ENCODE measurements at regions not wholly inside any gene's neighbourhood (a gene's known extent, or its start where the extent isn't known, plus 50 kb on each side); places are given as distances from the start of the nearest gene placed in this dataset.
"Not testable (repeated sequence)": the region's sequence is repeated elsewhere in the genome, so short reads cannot be mapped to it uniquely, and the experiment has no call there.

GRCh38 chr9:78383130-78383529 is 86.2 kb downstream of the PSAT1 start:
- no peak for DNase-seq (ENCODE audit: low read depth in 2 of 2, low spot score in 1 of 2)

GRCh38 chr9:78386348-78386747 is 89.4 kb downstream of the PSAT1 start:
- no peak for DNase-seq (ENCODE audit: low read depth in 2 of 2, low spot score in 1 of 2)

- DNase-seq (ENCODE audit: low read depth in 2 of 2, low spot score in 1 of 2) = no peak
Observed at GRCh38 chr9:78386773-78387172, 89.8 kb downstream of the PSAT1 start.

- DNase-seq (ENCODE audit: low read depth in 2 of 2, low spot score in 1 of 2) = no peak
Observed at GRCh38 chr9:78393340-78393739, 96.4 kb downstream of the PSAT1 start.

- no peak for DNase-seq (ENCODE audit: low read depth in 2 of 2, low spot score in 1 of 2)
Observed at GRCh38 chr9:78393932-78394331, 97.0 kb downstream of the PSAT1 start.

GRCh38 chr9:78396087-78396486 is 99.2 kb downstream of the PSAT1 start:
- no peak for DNase-seq (ENCODE audit: low read depth in 2 of 2, low spot score in 1 of 2)

- no peak for DNase-seq (ENCODE audit: low read depth in 2 of 2, low spot score in 1 of 2)
Observed at GRCh38 chr9:78397045-78397444, 100.1 kb downstream of the PSAT1 start.

- no peak for DNase-seq (ENCODE audit: low read depth in 2 of 2, low spot score in 1 of 2)
Observed at GRCh38 chr9:78397454-78397853, 100.5 kb downstream of the PSAT1 start.

GRCh38 chr9:78399153-78399552 is 102.2 kb downstream of the PSAT1 start:
- DNase-seq (ENCODE audit: low read depth in 2 of 2, low spot score in 1 of 2) = no peak

GRCh38 chr9:78400496-78400895 is 103.6 kb downstream of the PSAT1 start:
- no peak for DNase-seq (ENCODE audit: low read depth in 2 of 2, low spot score in 1 of 2)

GRCh38 chr9:78405461-78405860 is 108.5 kb downstream of the PSAT1 start:
- no peak for DNase-seq (ENCODE audit: low read depth in 2 of 2, low spot score in 1 of 2)

GRCh38 chr9:78406146-78406545 is 109.2 kb downstream of the PSAT1 start:
- DNase-seq (ENCODE audit: low read depth in 2 of 2, low spot score in 1 of 2) = no peak

GRCh38 chr9:78406933-78407332 is 110.0 kb downstream of the PSAT1 start:
- DNase-seq (ENCODE audit: low read depth in 2 of 2, low spot score in 1 of 2) = no peak

GRCh38 chr9:78407636-78408312 is 110.8 kb downstream of the PSAT1 start:
- DNase-seq (ENCODE audit: low read depth in 2 of 2, low spot score in 1 of 2) = no peak

- no peak for DNase-seq (ENCODE audit: low read depth in 2 of 2, low spot score in 1 of 2)
Observed at GRCh38 chr9:78408388-78408787, 111.5 kb downstream of the PSAT1 start.

GRCh38 chr9:78409928-78410510 is 113.1 kb downstream of the PSAT1 start:
- not testable (repeated sequence) for DNase-seq (ENCODE audit: low read depth in 2 of 2, low spot score in 1 of 2)

GRCh38 chr9:78422309-78422708 is 125.4 kb downstream of the PSAT1 start:
- DNase-seq (ENCODE audit: low read depth in 2 of 2, low spot score in 1 of 2) = no peak

GRCh38 chr9:78424299-78424698 is 127.4 kb downstream of the PSAT1 start:
- DNase-seq (ENCODE audit: low read depth in 2 of 2, low spot score in 1 of 2) = no peak

GRCh38 chr9:78428640-78429039 is 131.7 kb downstream of the PSAT1 start:
- DNase-seq (ENCODE audit: low read depth in 2 of 2, low spot score in 1 of 2) = no peak

GRCh38 chr9:78430387-78430786 is 133.5 kb downstream of the PSAT1 start:
- no peak for DNase-seq (ENCODE audit: low read depth in 2 of 2, low spot score in 1 of 2)

- not testable (repeated sequence) for DNase-seq (ENCODE audit: low read depth in 2 of 2, low spot score in 1 of 2)
Observed at GRCh38 chr9:78431039-78431438, 134.1 kb downstream of the PSAT1 start.

- DNase-seq (ENCODE audit: low read depth in 2 of 2, low spot score in 1 of 2) = no peak
Observed at GRCh38 chr9:78436873-78437272, 139.9 kb downstream of the PSAT1 start.

- DNase-seq (ENCODE audit: low read depth in 2 of 2, low spot score in 1 of 2) = no peak
Observed at GRCh38 chr9:78437296-78437695, 140.4 kb downstream of the PSAT1 start.
